Stomach (tissue), 4 donors: ENCODE measurements at regions not wholly inside any gene's neighbourhood (a gene's known extent, or its start where the extent isn't known, plus 50 kb on each side); places are given as distances from the start of the nearest gene placed in this dataset.

Source experiments
- CTCF ChIP-seq, 7 experiments: fragments of 450-650 bp in 4 of 7; fragments of 200-600 bp in 3 of 7; sonication (generic) in 3 of 7; IDR thresholded peaks; one replicate each; pipeline ENCODE4 v1.5.1; 2016 to 2019; ENCODE audit warnings: antibody characterized with exemption in 7 of 7, control low read depth in 2 of 7, mild to moderate bottlenecking in 1 of 7
- POLR2A ChIP-seq, 4 donors: fragments of 450-650 bp; IDR thresholded peaks; one replicate each; pipeline ENCODE4 v1.6.1; 2016; ENCODE audit warnings: antibody characterized with exemption in 4 of 4, control low read depth in 2 of 4, mild to moderate bottlenecking in 1 of 4, moderate library complexity in 1 of 4

GRCh38 chr20:7741866-7742265, 198.4 kb downstream of the HAO1 start:
- no peak for TF ChIP-seq POLR2A (IDR thresholded peaks at IDR 0.05)
- no peak for TF ChIP-seq CTCF (IDR thresholded peaks at IDR 0.05)
